Neural progenitor cell (in vitro differentiated cells): ENCODE measurements at regions not wholly inside any gene's neighbourhood (a gene's known extent, or its start where the extent isn't known, plus 50 kb on each side); places are given as distances from the start of the nearest gene placed in this dataset.

Experiments used
- EZH2 ChIP-seq: fragments of 200-600 bp; sonication (generic); IDR thresholded peaks from 2 replicates; pipeline ENCODE4 v1.6.1; 2017; ENCODE audit warnings: antibody characterized with exemption, mild to moderate bottlenecking, moderate library complexity
- TF ChIP-seq, protein P1 (sequence below): fragments of 200-600 bp; sonication (generic); IDR thresholded peaks from 2 replicates; pipeline ENCODE4 v1.5.1; 2017; ENCODE audit warnings: antibody characterized with exemption, mild to moderate bottlenecking

DNA sequence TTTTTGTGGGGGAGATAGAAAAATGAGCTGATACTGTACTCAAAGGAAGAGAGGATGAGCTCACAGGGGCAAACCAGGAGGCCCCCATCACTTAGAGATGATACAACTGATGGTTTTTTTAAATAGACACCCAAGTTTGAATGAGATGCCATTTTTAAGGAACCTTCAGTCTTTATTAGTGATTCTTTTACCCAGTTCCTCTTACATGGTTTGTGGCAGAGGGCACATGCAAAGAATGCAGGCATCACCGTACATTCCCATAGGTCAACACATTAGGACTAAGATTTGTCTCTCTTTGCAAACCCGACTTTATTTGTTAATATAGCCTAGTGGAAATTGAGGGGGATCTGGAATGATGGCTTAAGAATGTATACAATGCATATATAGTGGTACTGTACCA, 250.9 kb downstream of the ASXL3 start:
- TF ChIP-seq EZH2 = no peak
- TF ChIP-seq, protein P1, sequence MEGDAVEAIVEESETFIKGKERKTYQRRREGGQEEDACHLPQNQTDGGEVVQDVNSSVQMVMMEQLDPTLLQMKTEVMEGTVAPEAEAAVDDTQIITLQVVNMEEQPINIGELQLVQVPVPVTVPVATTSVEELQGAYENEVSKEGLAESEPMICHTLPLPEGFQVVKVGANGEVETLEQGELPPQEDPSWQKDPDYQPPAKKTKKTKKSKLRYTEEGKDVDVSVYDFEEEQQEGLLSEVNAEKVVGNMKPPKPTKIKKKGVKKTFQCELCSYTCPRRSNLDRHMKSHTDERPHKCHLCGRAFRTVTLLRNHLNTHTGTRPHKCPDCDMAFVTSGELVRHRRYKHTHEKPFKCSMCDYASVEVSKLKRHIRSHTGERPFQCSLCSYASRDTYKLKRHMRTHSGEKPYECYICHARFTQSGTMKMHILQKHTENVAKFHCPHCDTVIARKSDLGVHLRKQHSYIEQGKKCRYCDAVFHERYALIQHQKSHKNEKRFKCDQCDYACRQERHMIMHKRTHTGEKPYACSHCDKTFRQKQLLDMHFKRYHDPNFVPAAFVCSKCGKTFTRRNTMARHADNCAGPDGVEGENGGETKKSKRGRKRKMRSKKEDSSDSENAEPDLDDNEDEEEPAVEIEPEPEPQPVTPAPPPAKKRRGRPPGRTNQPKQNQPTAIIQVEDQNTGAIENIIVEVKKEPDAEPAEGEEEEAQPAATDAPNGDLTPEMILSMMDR = no peak
